BLaER1 treated with 17β-estradiol and CSF1 and Interleukin-3, amounts not matched to agents 10 nM and 100 nM (cell line): ENCODE measurements at regions not wholly inside any gene's neighbourhood (a gene's known extent, or its start where the extent isn't known, plus 50 kb on each side); places are given as distances from the start of the nearest gene placed in this dataset.

Experiments used
- H3K27ac ChIP-seq, 11 experiments: shearing (Covaris generic); formaldehyde crosslinking; 2 replicates each; pipeline ENCODE4 v1.8.1; 2022
- H3K27me3 ChIP-seq, 11 experiments: shearing (Covaris generic); formaldehyde crosslinking; 2 replicates each; pipeline ENCODE4 v1.8.1; 2022
- H3K36me3 ChIP-seq, 11 experiments: shearing (Covaris generic); formaldehyde crosslinking; 2 replicates each; pipeline ENCODE4 v1.8.1; 2022
- H3K4me1 ChIP-seq, 10 experiments: shearing (Covaris generic); formaldehyde crosslinking; 2 replicates each; pipeline ENCODE4 v1.8.1; 2022
- H3K4me2 ChIP-seq, 11 experiments: shearing (Covaris generic); formaldehyde crosslinking; 2 replicates each; pipeline ENCODE4 v1.8.1; 2022
- H3K4me3 ChIP-seq, 10 experiments: shearing (Covaris generic); formaldehyde crosslinking; 2 replicates each; pipeline ENCODE4 v1.8.1; 2022
- H3K9ac ChIP-seq, 11 experiments: shearing (Covaris generic); formaldehyde crosslinking; 2 replicates each; pipeline ENCODE4 v1.8.1; 2022
- H3K9me3 ChIP-seq, 11 experiments: shearing (Covaris generic); formaldehyde crosslinking; replicated peaks in 1 of 11; 2 replicates each; pipeline ENCODE4 v1.8.1; 2022
- H4K20me1 ChIP-seq, 11 experiments: shearing (Covaris generic); formaldehyde crosslinking; 2 replicates each; pipeline ENCODE4 v1.8.1; 2022
- Cebpa-rat ChIP-seq, 11 experiments: shearing (Covaris generic); IDR thresholded peaks; 2 replicates each; pipeline ENCODE4 v1.8.1; 2022

- Histone ChIP-seq H3K4me2 (peak overlapping the region in 8 of 11 experiments; percentile 25 to 44 (median 36); a peak in 15 of 22 replicates), H3K4me1 (peaks cover 7 to 17% (median 12%) of the 10 kb centered on the region in 10 experiments; a peak in 19 of 20 replicates), H3K4me3 (no peak overlapping the region)
Measured at GRCh38 chr18:45166836-45167551, 448.3 kb upstream of the SLC14A2 start.

GRCh38 chr18:45167631-45168280, 447.5 kb upstream of the SLC14A2 start:
- peak overlapping the region in 7 of 11 experiments; percentile 25 to 44 (median 36); a peak in 8 of 22 replicates for H3K4me2 ChIP-seq
- H3K4me3 ChIP-seq = no peak overlapping the region
- H3K9me3 ChIP-seq = no peaks in the 10 kb centered on the region
- H3K27me3 ChIP-seq = no peaks in the 10 kb centered on the region
- TF ChIP-seq Cebpa-rat (IDR thresholded peaks at IDR 0.05) = no peak
- H3K9ac ChIP-seq = no peak overlapping the region
- H3K36me3 ChIP-seq = no peaks in the 10 kb centered on the region
- no peak overlapping the region for H3K27ac ChIP-seq
- no peaks in the 10 kb centered on the region for H4K20me1 ChIP-seq
- H3K4me1 ChIP-seq = peaks cover 7 to 17% (median 12%) of the 10 kb centered on the region in 10 experiments; a peak in 19 of 20 replicates

More at GRCh38 chr18:45166836-45167551, 448.3 kb upstream of the SLC14A2 start:
- H3K9me3 ChIP-seq = no peaks in the 10 kb centered on the region
- H3K27ac ChIP-seq = no peak overlapping the region
- no peaks in the 10 kb centered on the region for H3K27me3 ChIP-seq
- no peaks in the 10 kb centered on the region for H3K36me3 ChIP-seq
- H3K9ac ChIP-seq = no peak overlapping the region
- H4K20me1 ChIP-seq = no peaks in the 10 kb centered on the region
- TF ChIP-seq Cebpa-rat (IDR thresholded peaks at IDR 0.05) = no peak

GRCh38 chr18:45168866-45169600, 446.2 kb upstream of the SLC14A2 start:
- no peaks in the 10 kb centered on the region for H3K27me3 ChIP-seq
- H3K4me2 ChIP-seq = peak overlapping the region in 3 of 11 experiments; percentile 8 to 29 (median 10); a peak in 4 of 22 replicates
- TF ChIP-seq Cebpa-rat (IDR thresholded peaks at IDR 0.05) = no peak
- H3K36me3 ChIP-seq = no peaks in the 10 kb centered on the region
- H3K9ac ChIP-seq = no peak overlapping the region
- no peak overlapping the region for H3K27ac ChIP-seq
- H3K9me3 ChIP-seq = no peaks in the 10 kb centered on the region
- peaks cover 7 to 17% (median 12%) of the 10 kb centered on the region in 10 experiments; a peak in 19 of 20 replicates for H3K4me1 ChIP-seq
- no peaks in the 10 kb centered on the region for H4K20me1 ChIP-seq
- no peak overlapping the region for H3K4me3 ChIP-seq

GRCh38 chr18:45169610-45170009, 445.7 kb upstream of the SLC14A2 start:
- no peak overlapping the region for H3K9ac ChIP-seq
- H3K4me2 ChIP-seq = peak overlapping the region in 3 of 11 experiments; percentile 8 to 29 (median 10); a peak in 5 of 22 replicates
- peak in 2 of 11 experiments; percentile 20 to 39; a peak in 1 of 22 replicates for TF ChIP-seq Cebpa-rat (IDR thresholded peaks at IDR 0.05)
- H3K27ac ChIP-seq = no peak overlapping the region
- peaks cover 7 to 17% (median 12%) of the 10 kb centered on the region in 10 experiments; a peak in 19 of 20 replicates for H3K4me1 ChIP-seq
- no peaks in the 10 kb centered on the region for H4K20me1 ChIP-seq
- no peaks in the 10 kb centered on the region for H3K27me3 ChIP-seq
- H3K36me3 ChIP-seq = no peaks in the 10 kb centered on the region
- H3K9me3 ChIP-seq = no peaks in the 10 kb centered on the region
- H3K4me3 ChIP-seq = no peak overlapping the region

GRCh38 chr18:45171679-45172191, 443.5 kb upstream of the SLC14A2 start:
- Histone ChIP-seq H3K4me3 (no peak overlapping the region), H3K27ac (no peak overlapping the region), H3K4me1 (peaks cover 4 to 11% (median 9%) of the 10 kb centered on the region in 10 experiments; a peak in 19 of 20 replicates), H3K27me3 (no peaks in the 10 kb centered on the region), H4K20me1 (no peaks in the 10 kb centered on the region), H3K9me3 (no peaks in the 10 kb centered on the region), H3K4me2 (no peak overlapping the region), H3K36me3 (no peaks in the 10 kb centered on the region), H3K9ac (no peak overlapping the region)
- no peak for TF ChIP-seq Cebpa-rat (IDR thresholded peaks at IDR 0.05)

- Histone ChIP-seq H4K20me1 (no peaks in the 10 kb centered on the region), H3K27ac (no peak overlapping the region), H3K4me3 (no peak overlapping the region), H3K4me1 (peaks cover 0 to 11% (median 0%) of the 10 kb centered on the region in 10 experiments; a peak in 5 of 20 replicates), H3K27me3 (no peaks in the 10 kb centered on the region), H3K36me3 (no peaks in the 10 kb centered on the region), H3K9ac (no peak overlapping the region), H3K9me3 (no peaks in the 10 kb centered on the region), H3K4me2 (no peak overlapping the region)
- TF ChIP-seq Cebpa-rat (IDR thresholded peaks at IDR 0.05) = no peak
Measured at GRCh38 chr18:45173327-45173726, 441.9 kb upstream of the SLC14A2 start.

GRCh38 chr18:45173799-45174519, 441.3 kb upstream of the SLC14A2 start:
- no peak for TF ChIP-seq Cebpa-rat (IDR thresholded peaks at IDR 0.05)
- Histone ChIP-seq H3K4me3 (no peak overlapping the region), H3K4me2 (no peak overlapping the region), H3K36me3 (no peaks in the 10 kb centered on the region), H3K9me3 (no peaks in the 10 kb centered on the region), H3K9ac (no peak overlapping the region), H3K4me1 (peaks cover 0 to 11% (median 0%) of the 10 kb centered on the region in 10 experiments; a peak in 5 of 20 replicates), H4K20me1 (no peaks in the 10 kb centered on the region), H3K27ac (no peak overlapping the region), H3K27me3 (no peaks in the 10 kb centered on the region)

- Histone ChIP-seq H3K9ac (no peak overlapping the region), H3K27ac (no peak overlapping the region), H3K36me3 (no peaks in the 10 kb centered on the region), H3K27me3 (no peaks in the 10 kb centered on the region), H4K20me1 (no peaks in the 10 kb centered on the region), H3K9me3 (no peaks in the 10 kb centered on the region), H3K4me1 (peaks cover 0 to 5% (median 0%) of the 10 kb centered on the region in 10 experiments; a peak in 5 of 20 replicates), H3K4me3 (no peak overlapping the region), H3K4me2 (no peak overlapping the region)
- TF ChIP-seq Cebpa-rat (IDR thresholded peaks at IDR 0.05) = no peak
Measured at GRCh38 chr18:45174629-45175136, 440.6 kb upstream of the SLC14A2 start.
